Muscle of arm (tissue), 1 donor: ENCODE measurements at regions not wholly inside any gene's neighbourhood (a gene's known extent, or its start where the extent isn't known, plus 50 kb on each side); places are given as distances from the start of the nearest gene placed in this dataset.

Experiments
- DNase-seq: peaks from one replicate; pipeline ENCODE4 v3.0.0-alpha.2; 2013

GRCh38 chr11:95585069-95585751 lies 204.4 kb downstream of the FAM76B start:
- DNase-seq = no peak

GRCh38 chr11:95584589-95584988 lies 205.0 kb downstream of the FAM76B start:
- no peak for DNase-seq

GRCh38 chr11:95584180-95584579 lies 205.4 kb downstream of the FAM76B start:
- DNase-seq = no peak

- no peak for DNase-seq
Measured at GRCh38 chr11:95577716-95578460, 211.7 kb downstream of the FAM76B start.

GRCh38 chr11:95576146-95576845 lies 213.3 kb downstream of the FAM76B start:
- no peak for DNase-seq

GRCh38 chr11:95575517-95575916 lies 214.1 kb downstream of the FAM76B start:
- no peak for DNase-seq

GRCh38 chr11:95571718-95572260 lies 217.8 kb downstream of the FAM76B start:
- no peak for DNase-seq

GRCh38 chr11:95570845-95571244 lies 218.7 kb downstream of the FAM76B start:
- no peak for DNase-seq

GRCh38 chr11:95569207-95569606 lies 220.4 kb downstream of the FAM76B start:
- no peak for DNase-seq

- DNase-seq = no peak
Measured at GRCh38 chr11:95568281-95568680, 221.3 kb downstream of the FAM76B start.

- no peak for DNase-seq
Measured at GRCh38 chr11:95567685-95568084, 221.9 kb downstream of the FAM76B start.

GRCh38 chr11:95566211-95566610 lies 223.4 kb downstream of the FAM76B start:
- DNase-seq = peak; percentile 38

GRCh38 chr11:95565724-95566141 lies 223.8 kb downstream of the FAM76B start:
- DNase-seq = no peak

- no peak for DNase-seq
Measured at GRCh38 chr11:95563859-95564258, 225.7 kb downstream of the FAM76B start.

- DNase-seq = no peak
Measured at GRCh38 chr11:95563173-95563572, 226.4 kb downstream of the FAM76B start.

- no peak for DNase-seq
Measured at GRCh38 chr11:95562196-95562921, 227.2 kb downstream of the FAM76B start.

GRCh38 chr11:95559899-95560298 lies 229.7 kb downstream of the FAM76B start:
- no peak for DNase-seq

GRCh38 chr11:95557376-95557775 lies 232.2 kb downstream of the FAM76B start:
- DNase-seq = no peak

GRCh38 chr11:95556342-95557163 lies 233.0 kb downstream of the FAM76B start:
- peak; percentile 69 for DNase-seq

GRCh38 chr11:95556011-95556341 lies 233.6 kb downstream of the FAM76B start:
- DNase-seq = no peak

GRCh38 chr11:95554911-95555310 lies 234.7 kb downstream of the FAM76B start:
- no peak for DNase-seq
